ENCODE measurements at regions not wholly inside any gene's neighbourhood (a gene's known extent, or its start where the extent isn't known, plus 50 kb on each side); places are given as distances from the start of the nearest gene placed in this dataset.
"Not testable (repeated sequence)": the region's sequence is repeated elsewhere in the genome, so short reads cannot be mapped to it uniquely, and the experiment has no call there.

DNA sequence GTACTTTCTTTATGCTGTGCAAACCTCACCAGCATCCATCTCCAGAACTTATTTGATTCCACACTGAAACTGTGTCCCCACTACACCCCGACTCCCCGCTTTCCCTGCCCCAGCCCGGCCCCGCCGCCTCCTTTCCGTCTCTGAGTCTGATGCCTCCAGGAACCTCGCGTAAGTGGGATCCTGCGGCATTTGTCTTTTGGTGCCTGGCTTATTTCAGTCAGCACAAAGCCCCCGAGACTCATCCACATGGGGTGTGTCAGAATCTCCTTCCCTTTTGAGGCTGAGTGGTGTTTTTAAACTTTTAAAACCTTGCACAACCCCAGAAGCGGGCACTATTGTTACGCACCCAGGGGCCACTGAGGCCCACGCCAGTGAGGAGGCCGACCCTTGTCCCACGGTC is 214.4 kb downstream of the BANP start:
- not testable (repeated sequence) for DNase-seq

DNA sequence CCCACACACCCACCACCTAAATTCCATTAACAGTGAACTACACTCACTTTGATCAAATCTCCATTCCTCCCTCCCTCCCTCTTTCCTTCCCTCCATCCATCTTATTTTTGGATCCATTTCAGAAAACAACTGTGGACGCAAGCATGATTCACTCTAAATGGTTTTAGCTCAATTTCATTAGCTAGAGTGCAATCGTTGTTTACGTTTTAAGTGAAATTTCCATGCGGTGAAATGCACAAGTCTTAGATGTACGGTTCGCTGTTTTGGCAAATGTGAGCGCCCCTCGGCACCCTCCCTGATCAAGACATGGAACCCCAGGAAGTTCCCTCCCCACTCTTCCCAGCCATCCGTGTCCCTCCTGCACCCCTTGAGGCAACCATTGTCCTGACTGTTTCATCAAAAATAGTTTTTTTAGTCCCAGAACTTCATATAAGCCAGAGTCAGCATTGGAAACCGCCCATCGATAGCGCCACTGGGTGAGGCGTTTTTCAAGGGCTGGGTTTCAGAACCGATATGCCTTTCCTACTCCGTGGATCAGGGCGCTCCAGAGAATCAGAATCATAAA is 215.1 kb downstream of the BANP start:
- not testable (repeated sequence) for DNase-seq

DNA sequence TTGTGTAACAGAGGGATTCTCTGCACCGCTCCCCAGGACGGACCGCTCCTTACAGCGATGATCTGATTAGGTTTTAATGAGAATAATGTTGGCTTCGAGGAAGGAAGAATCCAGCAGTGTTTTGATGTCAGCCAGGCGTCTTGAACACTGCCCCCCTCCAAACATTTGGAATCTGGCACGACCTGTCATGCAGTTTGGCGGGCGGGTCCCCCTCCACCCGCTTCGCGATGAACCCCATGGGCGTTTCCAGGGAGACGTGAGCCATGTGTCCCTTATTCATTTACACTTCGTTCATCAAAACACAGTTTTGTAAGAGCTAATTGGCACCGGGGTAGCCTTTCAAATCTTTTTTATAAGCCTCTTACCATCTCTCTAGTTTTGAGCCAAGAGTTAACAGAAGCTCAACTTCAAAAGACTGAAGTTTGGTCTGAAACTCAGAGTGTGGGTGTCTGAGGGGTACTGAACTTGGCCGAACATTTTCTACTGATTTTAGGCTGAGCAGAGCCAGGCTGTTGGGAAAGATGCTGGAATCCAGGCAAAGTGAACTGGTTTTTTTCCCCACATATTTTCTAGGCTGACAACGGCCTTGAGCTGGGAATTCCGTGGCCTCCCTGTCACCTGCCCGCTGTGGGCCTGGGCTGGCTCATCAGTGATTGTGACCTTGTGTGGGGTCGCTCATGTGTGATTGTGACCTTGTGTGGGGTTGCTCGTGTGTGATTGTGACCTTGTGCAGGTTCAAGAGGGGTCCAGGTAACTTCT is 214.8 kb upstream of the ZNF469 start:
- peak; percentile 24 for DNase-seq

DNA sequence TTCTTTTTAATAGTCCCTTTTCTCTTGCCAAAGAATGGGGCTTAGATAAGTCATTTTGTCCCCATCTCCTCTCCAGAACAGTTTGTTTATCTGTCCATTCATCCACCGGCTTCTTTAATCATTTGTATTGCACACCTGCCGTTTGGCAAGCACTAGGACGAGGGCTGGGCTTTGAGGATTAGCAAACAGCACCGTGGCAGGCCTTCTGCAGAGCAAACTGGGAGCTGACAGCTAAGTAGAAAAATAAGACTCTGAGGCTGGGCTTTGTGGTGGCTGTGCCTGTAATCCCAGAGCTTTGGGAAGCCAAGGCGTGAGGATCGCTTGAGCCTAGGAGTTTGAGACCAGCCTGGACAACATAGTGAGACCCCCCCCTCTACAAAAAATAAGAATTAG is 214.2 kb upstream of the ZNF469 start:
- DNase-seq, result peak; percentile 24

DNA sequence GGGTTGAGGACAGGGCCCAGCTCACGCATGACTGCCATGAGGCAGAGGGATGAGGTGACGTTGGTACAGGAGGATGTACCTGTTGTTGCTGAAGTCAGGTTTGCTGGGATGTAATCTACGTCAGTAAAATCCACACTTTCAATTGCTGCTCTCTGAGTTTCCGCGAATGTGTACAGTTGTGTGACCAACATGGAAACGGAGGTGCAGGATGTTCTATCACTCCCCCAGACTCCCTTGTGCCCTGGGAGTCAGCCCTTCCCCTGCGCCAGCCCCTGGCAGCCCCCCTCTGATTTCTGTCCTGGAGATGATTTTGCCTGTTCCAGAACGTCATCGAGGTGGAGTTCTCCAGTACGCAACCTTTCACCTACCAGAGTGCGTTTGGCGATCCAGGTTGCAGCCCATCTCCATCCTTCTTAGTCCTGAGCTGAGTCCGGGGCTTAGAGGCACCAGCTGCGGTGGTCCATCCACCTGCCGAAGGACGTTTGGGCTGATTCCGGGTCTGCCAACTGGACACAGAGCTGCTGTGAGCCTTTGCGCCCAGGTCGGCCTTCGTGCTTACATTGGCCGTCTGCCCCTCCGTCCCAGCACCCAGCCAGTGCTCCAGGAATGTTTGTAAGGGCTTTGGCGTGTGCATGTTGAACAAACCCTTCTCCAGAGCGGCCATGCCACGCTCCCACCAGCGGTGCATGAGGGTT is 213.5 kb upstream of the ZNF469 start:
- DNase-seq, result not testable (repeated sequence)

GRCh38 chr16:88169831-88170165 is 213.0 kb upstream of the ZNF469 start:
- DNase-seq, result not testable (repeated sequence)

- DNase-seq, result no peak
Measured at GRCh38 chr16:88170528-88170991, 212.2 kb upstream of the ZNF469 start.

GRCh38 chr16:88171126-88171525 is 211.6 kb upstream of the ZNF469 start:
- DNase-seq, result not testable (repeated sequence)

DNA sequence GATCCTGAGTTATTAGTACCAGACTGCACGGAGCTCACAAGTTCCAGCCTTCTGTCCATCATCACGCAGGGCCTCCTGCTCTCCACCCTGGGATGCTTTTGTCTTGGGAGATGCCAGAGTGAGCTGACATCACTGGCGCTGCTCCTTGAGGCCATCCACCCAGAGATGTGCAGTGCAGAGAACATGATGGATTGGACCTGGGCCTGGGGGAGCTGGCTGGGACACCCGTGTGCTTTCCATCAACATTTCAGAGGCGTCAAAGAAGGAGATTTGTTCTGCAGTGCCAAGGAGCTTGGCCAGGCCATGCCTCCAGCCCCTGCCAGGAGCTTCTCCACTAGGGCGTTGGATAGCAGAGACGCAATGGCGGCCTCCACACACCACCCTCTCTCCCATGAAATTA is 206.6 kb upstream of the ZNF469 start:
- DNase-seq, result not testable (repeated sequence)

- not testable (repeated sequence) for DNase-seq
Measured at GRCh38 chr16:88176591-88177180, 206.1 kb upstream of the ZNF469 start.

- DNase-seq, result not testable (repeated sequence)
Measured at GRCh38 chr16:88178251-88178650, 204.5 kb upstream of the ZNF469 start.

GRCh38 chr16:88178896-88179295 is 203.9 kb upstream of the ZNF469 start:
- not testable (repeated sequence) for DNase-seq

DNA sequence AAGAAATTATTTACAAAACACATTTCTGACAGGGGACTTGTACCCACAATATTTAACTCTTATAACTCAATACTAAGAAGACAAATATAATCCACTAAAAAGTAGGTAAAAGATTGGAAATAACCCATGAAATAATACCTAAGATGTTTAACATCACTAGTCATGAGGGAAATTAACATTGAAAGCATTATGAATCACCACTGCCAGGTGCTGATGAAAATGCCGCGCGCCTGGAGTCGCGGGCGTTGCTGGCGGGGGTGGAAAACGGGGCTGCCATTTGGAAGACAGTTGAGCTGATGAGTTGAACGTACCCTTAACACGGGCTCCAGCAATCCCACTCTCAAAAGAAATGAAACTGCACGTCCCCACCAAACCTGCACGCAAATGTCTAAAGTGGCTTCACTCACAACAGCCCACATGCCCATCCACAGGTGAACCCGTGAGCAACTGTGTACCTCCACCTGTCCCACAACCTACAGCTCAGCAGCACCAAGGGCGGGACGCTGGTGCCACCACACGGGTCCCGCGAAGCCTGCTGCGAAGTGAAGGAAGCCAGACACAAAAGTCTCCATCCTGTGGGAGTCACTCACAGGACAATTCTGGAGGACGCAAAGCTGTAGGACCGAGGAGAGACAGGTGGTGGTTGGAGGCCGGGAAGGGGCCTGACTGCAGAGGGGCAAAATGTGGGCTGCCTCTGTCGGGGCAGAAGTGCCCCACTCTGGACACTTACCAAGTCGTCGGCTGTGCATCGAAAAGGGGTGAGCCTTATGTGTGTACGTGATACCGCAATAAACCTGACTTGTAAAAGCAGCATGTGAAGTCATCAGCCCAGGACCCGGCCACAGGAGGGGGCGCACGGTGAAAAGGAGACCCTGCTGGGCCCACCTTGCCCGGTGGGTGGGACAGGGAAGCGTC is 199.5 kb upstream of the ZNF469 start:
- DNase-seq, result not testable (repeated sequence)

GRCh38 chr16:88184053-88184452 is 198.7 kb upstream of the ZNF469 start:
- not testable (repeated sequence) for DNase-seq

- DNase-seq, result not testable (repeated sequence)
Measured at GRCh38 chr16:88184566-88185355, 198.0 kb upstream of the ZNF469 start.

DNA sequence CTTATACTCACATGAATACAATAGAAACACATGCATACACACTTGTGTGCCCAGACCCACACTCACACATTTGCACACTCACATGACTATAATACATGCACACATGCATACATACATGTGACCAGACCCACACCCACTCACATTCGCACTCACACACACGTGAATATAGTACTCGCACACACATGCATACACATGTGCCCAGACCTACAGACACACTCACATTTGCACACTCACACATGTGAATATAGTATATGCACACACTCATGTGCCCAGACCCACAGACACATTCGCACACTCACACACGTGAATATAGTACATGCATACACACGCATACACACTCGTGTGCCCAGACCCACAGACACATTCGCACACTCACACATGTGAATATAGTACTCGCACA is 197.4 kb upstream of the ZNF469 start:
- not testable (repeated sequence) for DNase-seq

- DNase-seq, result not testable (repeated sequence)
Measured at GRCh38 chr16:88185976-88186888, 196.5 kb upstream of the ZNF469 start.

- not testable (repeated sequence) for DNase-seq
Measured at GRCh38 chr16:88186889-88187870, 195.6 kb upstream of the ZNF469 start.
